B cell (primary cell): ENCODE measurements at regions not wholly inside any gene's neighbourhood (a gene's known extent, or its start where the extent isn't known, plus 50 kb on each side); places are given as distances from the start of the nearest gene placed in this dataset.

Experiments used
- ATAC-seq: fragments of 200-7000 bp; cut with Tn5 transposase; one replicate; pipeline ENCODE4 v1.10.0; 2021; ENCODE audit warnings: low read depth, mild to moderate bottlenecking, moderate number of reproducible peaks, moderate library complexity
- CTCF ChIA-PET: fragments of 350-600 bp; sonication (Branson Sonifier 250); formaldehyde crosslinking; loops from one replicate; lab custom pipeline; 2021; ENCODE audit warnings: antibody characterized with exemption, inconsistent platforms; lab: Charles Lee
- POLR2A ChIA-PET: fragments of 350-600 bp; sonication (Branson Sonifier 250); formaldehyde crosslinking; loops from one replicate; lab custom pipeline; 2021; ENCODE audit warnings: antibody characterized with exemption; lab: Charles Lee
- DNase-seq: peaks from one replicate; pipeline ENCODE4 v3.0.0; 2013
- H2AFZ ChIP-seq: 2 replicates; pipeline ENCODE4 v1.6.1; 2012; ENCODE audit warnings: mild to moderate bottlenecking, low read depth, low read length; ENCODE audit not compliant: insufficient read depth, poor library complexity, severe bottlenecking
- H3K27ac ChIP-seq, 2 donors: 1 replicate in 1 of 2; 2 replicates in 1 of 2; pipeline ENCODE4 v1.5.1; 2012 to 2013; ENCODE audit warnings: low read length in 2 of 2, mild to moderate bottlenecking in 2 of 2, moderate library complexity in 1 of 2
- H3K27me3 ChIP-seq, 4 experiments: fragments of 200-600 bp in 1 of 4; sonication (generic) in 1 of 4; replicated peaks in 1 of 4; 1 replicate in 2 of 4; 2 replicates in 2 of 4; pipeline versions ENCODE4 v1.6.1 to v1.7.0; 2013 to 2016; ENCODE audit warnings: low read length in 3 of 4, mild to moderate bottlenecking in 2 of 4, mixed read lengths in 1 of 4, moderate library complexity in 1 of 4; ENCODE audit not compliant: insufficient read depth in 4 of 4, control insufficient read depth in 3 of 4; ENCODE audit errors: control extremely low read depth in 1 of 4
- H3K36me3 ChIP-seq, 2 experiments: replicated peaks in 1 of 2; 1 replicate in 1 of 2; 2 replicates in 1 of 2; pipeline versions ENCODE4 v1.6.1 to v1.7.1; 2013; ENCODE audit warnings: low read length in 1 of 2; ENCODE audit not compliant: insufficient read depth in 2 of 2, control insufficient read depth in 1 of 2; ENCODE audit errors: control extremely low read depth in 1 of 2, extremely low read depth in 1 of 2
- H3K4me1 ChIP-seq, 2 donors: fragments of 200-600 bp in 1 of 2; sonication (generic) in 1 of 2; 1 replicate in 1 of 2; 2 replicates in 1 of 2; pipeline versions ENCODE4 v1.5.1 to v1.6.1; 2013 to 2017; ENCODE audit warnings: low read length in 2 of 2; ENCODE audit not compliant: control insufficient read depth in 2 of 2, insufficient read depth in 2 of 2
- H3K4me2 ChIP-seq: replicated peaks from 2 replicates; pipeline ENCODE3; 2012; ENCODE audit warnings: mild to moderate bottlenecking, low read depth, low read length; ENCODE audit not compliant: poor library complexity, severe bottlenecking
- H3K4me3 ChIP-seq, 5 experiments: fragments of 200-600 bp in 1 of 5; sonication (generic) in 1 of 5; 1 replicate in 3 of 5; 2 replicates in 2 of 5; pipeline versions ENCODE4 v1.5.1 to v1.7.0; 2011 to 2016; ENCODE audit warnings: low read length in 4 of 5, mild to moderate bottlenecking in 4 of 5, low read depth in 2 of 5, control low read depth in 1 of 5, moderate library complexity in 1 of 5; ENCODE audit not compliant: insufficient read depth in 1 of 5; ENCODE audit errors: control extremely low read depth in 1 of 5, extremely low read depth in 1 of 5
- H3K79me2 ChIP-seq: fragments of 200-600 bp; sonication (generic); one replicate; pipeline ENCODE4 v1.6.0; 2016; ENCODE audit warnings: low read length; ENCODE audit not compliant: control insufficient read depth, insufficient read depth
- H3K9ac ChIP-seq: fragments of 200-600 bp; sonication (generic); 2 replicates; pipeline ENCODE4 v1.6.1; 2017; ENCODE audit warnings: mild to moderate bottlenecking, low read length, moderate library complexity
- H3K9me3 ChIP-seq, 3 donors: one replicate each; pipeline versions ENCODE4 v1.6.1 to v1.7.1; 2013; ENCODE audit warnings: low read length in 2 of 3; ENCODE audit not compliant: control insufficient read depth in 2 of 3, insufficient read depth in 1 of 3; ENCODE audit errors: control extremely low read depth in 1 of 3
- H4K20me1 ChIP-seq: 2 replicates; pipeline ENCODE4 v1.6.0; 2012; ENCODE audit warnings: mild to moderate bottlenecking, low read length; ENCODE audit not compliant: insufficient read depth, control insufficient read depth, poor library complexity, severe bottlenecking
- H3K27ac Mint-ChIP-seq: one replicate; pipeline ENCODE4 v1.8.0; 2021; ENCODE audit warnings: mixed read lengths
- H3K27me3 Mint-ChIP-seq: one replicate; pipeline ENCODE4 v1.8.0; 2021; ENCODE audit warnings: mixed read lengths
- H3K4me1 Mint-ChIP-seq: one replicate; pipeline ENCODE4 v1.8.0; 2021; ENCODE audit warnings: mixed read lengths
- H3K4me3 Mint-ChIP-seq: one replicate; pipeline ENCODE4 v1.8.0; 2021; ENCODE audit warnings: mixed read lengths
- H3K9me3 Mint-ChIP-seq: one replicate; pipeline ENCODE4 v1.8.0; 2022; ENCODE audit warnings: mixed read lengths; ENCODE audit not compliant: insufficient read depth
- EZH2 ChIP-seq: IDR thresholded peaks from 2 replicates; pipeline ENCODE4 v1.6.1; 2012; ENCODE audit warnings: borderline replicate concordance, low read depth, mild to moderate bottlenecking, moderate library complexity, low read length; ENCODE audit not compliant: insufficient read depth, poor library complexity, severe bottlenecking
- WGBS: methylation state at CpG from one replicate; pipeline ENCODE4 v1.1.5; 2013; ENCODE audit warnings: missing lambda C conversion rate; ENCODE audit not compliant: insufficient coverage; 5-methylcytosine and 5-hydroxymethylcytosine counted together
- intact Hi-C: fragments of 100-400 bp; cut with micrococcal nuclease; formaldehyde crosslinking; loops from one replicate; pipeline ENCODE4 v1.10.0; 2022
- TF ChIP-seq, protein P1 (sequence below): fragments of 200-600 bp; IDR thresholded peaks from one replicate; pipeline ENCODE4 v1.8.0; 2022; ENCODE audit warnings: antibody characterized with exemption, mild to moderate bottlenecking

DNA sequence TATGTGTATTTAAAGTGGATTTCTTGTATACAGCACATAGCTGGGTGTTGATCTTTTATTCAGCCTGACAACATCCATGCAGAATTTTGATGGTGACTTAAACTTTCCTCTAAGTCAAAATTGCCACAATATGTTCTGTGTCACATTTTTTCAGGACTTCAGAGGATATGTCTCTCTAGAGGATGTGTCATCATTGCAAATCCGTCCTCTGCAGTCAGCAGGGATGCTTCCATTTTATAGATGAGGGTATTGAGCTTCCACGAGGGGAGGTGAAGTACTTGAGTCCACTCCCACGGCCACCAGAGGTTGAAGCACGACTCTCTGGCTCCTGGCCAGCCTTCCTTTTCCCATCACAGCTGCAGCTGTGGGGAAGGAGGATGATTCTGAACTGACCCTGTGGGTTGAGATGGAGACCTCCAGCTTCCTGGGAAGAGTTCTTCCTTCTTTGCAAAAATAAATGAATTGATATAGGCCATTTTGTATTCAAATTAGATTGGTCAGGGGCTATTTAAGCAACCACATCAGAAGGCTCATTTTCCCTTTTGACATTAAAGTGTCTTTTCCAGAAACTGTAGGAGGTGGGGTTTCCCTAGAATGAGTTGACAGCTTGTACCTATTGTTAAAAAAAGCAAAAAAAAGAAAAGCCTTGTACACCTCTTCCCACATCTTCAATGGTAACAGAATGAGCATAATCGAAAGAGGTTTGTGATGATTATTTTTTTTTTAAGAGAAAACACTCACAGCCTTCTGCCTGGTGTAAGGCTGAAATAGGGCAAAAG is 55.2 kb upstream of the MYEOV start:
- Mint-ChIP-seq H3K9me3 (no peaks in the 10 kb centered on the region), H3K27me3 (peaks cover 10% of the 10 kb centered on the region), H3K4me3 (no peak overlapping the region), H3K4me1 (peaks cover 11% of the 10 kb centered on the region), H3K27ac (no peak overlapping the region)
- Histone ChIP-seq H3K4me2 (no peak overlapping the region), H3K36me3 (no peaks in the 10 kb centered on the region), H3K9ac (no peak overlapping the region), H3K9me3 (peaks cover 0 to 7% (median 0%) of the 10 kb centered on the region in 3 donors), H3K4me1 (peaks cover 7 to 9% of the 10 kb centered on the region in 2 donors), H4K20me1 (no peaks in the 10 kb centered on the region), H3K79me2 (no peaks in the 10 kb centered on the region), H2AFZ (no peak overlapping the region), H3K27ac (no peak overlapping the region), H3K27me3 (peaks cover 0 to 6% (median 0%) of the 10 kb centered on the region in 4 experiments), H3K4me3 (no peak overlapping the region)
- intact Hi-C loops = no loop called here
- CTCF ChIA-PET = no interaction called here
- DNase-seq = no peak
- TF ChIP-seq, protein P1, sequence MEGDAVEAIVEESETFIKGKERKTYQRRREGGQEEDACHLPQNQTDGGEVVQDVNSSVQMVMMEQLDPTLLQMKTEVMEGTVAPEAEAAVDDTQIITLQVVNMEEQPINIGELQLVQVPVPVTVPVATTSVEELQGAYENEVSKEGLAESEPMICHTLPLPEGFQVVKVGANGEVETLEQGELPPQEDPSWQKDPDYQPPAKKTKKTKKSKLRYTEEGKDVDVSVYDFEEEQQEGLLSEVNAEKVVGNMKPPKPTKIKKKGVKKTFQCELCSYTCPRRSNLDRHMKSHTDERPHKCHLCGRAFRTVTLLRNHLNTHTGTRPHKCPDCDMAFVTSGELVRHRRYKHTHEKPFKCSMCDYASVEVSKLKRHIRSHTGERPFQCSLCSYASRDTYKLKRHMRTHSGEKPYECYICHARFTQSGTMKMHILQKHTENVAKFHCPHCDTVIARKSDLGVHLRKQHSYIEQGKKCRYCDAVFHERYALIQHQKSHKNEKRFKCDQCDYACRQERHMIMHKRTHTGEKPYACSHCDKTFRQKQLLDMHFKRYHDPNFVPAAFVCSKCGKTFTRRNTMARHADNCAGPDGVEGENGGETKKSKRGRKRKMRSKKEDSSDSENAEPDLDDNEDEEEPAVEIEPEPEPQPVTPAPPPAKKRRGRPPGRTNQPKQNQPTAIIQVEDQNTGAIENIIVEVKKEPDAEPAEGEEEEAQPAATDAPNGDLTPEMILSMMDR = no peak
- TF ChIP-seq EZH2 = no peak
- POLR2A ChIA-PET = no interaction called here
- ATAC-seq = no peak
- WGBS = 67% methylated on average over 3 of the region's 5 CpGs

DNA sequence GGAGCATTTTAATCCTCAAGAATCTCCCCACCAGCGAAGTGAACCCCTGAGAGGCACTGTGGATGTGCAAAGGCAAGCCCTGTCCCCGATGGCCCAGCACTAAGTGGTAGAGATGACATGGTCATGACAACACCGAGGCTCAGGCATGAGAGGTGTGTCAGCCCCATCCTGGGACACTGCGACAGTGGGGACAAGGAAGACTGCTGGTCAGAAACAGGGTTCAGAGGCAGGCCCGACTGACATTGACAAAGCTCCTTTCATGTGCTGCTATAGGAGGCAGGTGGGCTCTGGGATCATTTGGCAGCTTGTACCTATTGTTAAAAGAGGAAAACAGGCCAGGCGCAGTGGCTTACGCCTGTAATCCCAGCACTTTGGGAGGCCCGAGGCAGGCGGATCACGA is 54.3 kb upstream of the MYEOV start:
- no peak for DNase-seq
- H3K79me2 ChIP-seq = no peaks in the 10 kb centered on the region
- H3K9me3 ChIP-seq = peaks cover 0 to 13% (median 0%) of the 10 kb centered on the region in 3 donors
- TF ChIP-seq, protein P1 = no peak
- no peak for TF ChIP-seq EZH2
- no peak overlapping the region for H2AFZ ChIP-seq
- Mint-ChIP-seq H3K27ac (no peak overlapping the region), H3K9me3 (no peaks in the 10 kb centered on the region), H3K27me3 (peaks cover 10% of the 10 kb centered on the region), H3K4me3 (no peak overlapping the region), H3K4me1 (peaks cover 11% of the 10 kb centered on the region)
- H3K4me1 ChIP-seq = peaks cover 7 to 9% of the 10 kb centered on the region in 2 donors
- ChIA-PET POLR2A (no interaction called here), CTCF (no interaction called here)
- no peak overlapping the region for H3K27ac ChIP-seq
- H3K9ac ChIP-seq = no peak overlapping the region
- no peak for ATAC-seq
- no peak overlapping the region for H3K4me3 ChIP-seq
- H4K20me1 ChIP-seq = no peaks in the 10 kb centered on the region
- intact Hi-C loops = no loop called here
- H3K36me3 ChIP-seq = no peaks in the 10 kb centered on the region
- H3K27me3 ChIP-seq = peaks cover 0 to 6% (median 0%) of the 10 kb centered on the region in 4 experiments
- WGBS = 86% methylated on average over 7 of the region's 10 CpGs
- no peak overlapping the region for H3K4me2 ChIP-seq
